ENCODE measurements at regions not wholly inside any gene's neighbourhood (a gene's known extent, or its start where the extent isn't known, plus 50 kb on each side); places are given as distances from the start of the nearest gene placed in this dataset.

DNA sequence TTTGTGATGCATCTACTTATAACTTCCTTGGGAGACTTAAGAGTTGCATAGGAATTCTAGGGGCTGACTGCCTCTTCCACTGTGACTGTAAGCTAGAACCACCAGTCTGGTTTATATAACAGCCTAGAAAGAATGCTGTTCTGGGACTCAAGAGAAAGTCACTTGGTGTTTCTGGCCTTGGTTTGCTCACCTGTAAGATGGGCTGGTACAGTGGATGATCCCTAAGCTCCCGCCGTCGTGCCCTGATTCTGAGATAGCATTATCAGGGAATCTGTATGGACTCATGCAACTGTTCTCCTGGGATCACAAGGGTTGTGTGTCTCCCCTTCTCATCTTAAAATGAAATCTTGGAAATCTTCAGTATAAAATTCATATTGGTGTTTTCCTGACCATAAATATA lies 100.6 kb downstream of the LYZL1 start (continued):
- TF ChIP-seq ZNF214 (tag by site-specific recombination; IDR thresholded peaks at IDR 0.05; ENCODE audit: borderline replicate concordance): no peak
- TF ChIP-seq, protein P1, sequence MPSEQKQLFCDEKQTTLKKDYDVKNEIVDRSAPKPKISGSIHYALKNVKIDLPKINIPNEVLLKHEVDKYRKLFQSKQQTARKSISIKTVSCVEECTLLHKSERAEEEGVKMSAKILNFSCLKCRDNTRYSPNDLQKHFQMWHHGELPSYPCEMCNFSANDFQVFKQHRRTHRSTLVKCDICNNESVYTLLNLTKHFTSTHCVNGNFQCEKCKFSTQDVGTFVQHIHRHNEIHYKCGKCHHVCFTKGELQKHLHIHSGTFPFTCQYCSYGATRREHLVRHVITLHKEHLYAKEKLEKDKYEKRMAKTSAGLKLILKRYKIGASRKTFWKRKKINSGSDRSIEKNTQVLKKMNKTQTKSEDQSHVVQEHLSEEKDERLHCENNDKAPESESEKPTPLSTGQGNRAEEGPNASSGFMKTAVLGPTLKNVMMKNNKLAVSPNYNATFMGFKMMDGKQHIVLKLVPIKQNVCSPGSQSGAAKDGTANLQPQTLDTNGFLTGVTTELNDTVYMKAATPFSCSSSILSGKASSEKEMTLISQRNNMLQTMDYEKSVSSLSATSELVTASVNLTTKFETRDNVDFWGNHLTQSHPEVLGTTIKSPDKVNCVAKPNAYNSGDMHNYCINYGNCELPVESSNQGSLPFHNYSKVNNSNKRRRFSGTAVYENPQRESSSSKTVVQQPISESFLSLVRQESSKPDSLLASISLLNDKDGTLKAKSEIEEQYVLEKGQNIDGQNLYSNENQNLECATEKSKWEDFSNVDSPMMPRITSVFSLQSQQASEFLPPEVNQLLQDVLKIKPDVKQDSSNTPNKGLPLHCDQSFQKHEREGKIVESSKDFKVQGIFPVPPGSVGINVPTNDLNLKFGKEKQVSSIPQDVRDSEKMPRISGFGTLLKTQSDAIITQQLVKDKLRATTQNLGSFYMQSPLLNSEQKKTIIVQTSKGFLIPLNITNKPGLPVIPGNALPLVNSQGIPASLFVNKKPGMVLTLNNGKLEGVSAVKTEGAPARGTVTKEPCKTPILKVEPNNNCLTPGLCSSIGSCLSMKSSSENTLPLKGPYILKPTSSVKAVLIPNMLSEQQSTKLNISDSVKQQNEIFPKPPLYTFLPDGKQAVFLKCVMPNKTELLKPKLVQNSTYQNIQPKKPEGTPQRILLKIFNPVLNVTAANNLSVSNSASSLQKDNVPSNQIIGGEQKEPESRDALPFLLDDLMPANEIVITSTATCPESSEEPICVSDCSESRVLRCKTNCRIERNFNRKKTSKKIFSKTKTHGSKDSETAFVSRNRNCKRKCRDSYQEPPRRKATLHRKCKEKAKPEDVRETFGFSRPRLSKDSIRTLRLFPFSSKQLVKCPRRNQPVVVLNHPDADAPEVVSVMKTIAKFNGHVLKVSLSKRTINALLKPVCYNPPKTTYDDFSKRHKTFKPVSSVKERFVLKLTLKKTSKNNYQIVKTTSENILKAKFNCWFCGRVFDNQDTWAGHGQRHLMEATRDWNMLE (tag by site-specific recombination; conservative IDR thresholded peaks at IDR 0.05; ENCODE audit: low read depth): no peak
- TF ChIP-seq ZNF830 (tag by site-specific recombination; IDR thresholded peaks at IDR 0.05; ENCODE audit: low read depth): no peak

DNA sequence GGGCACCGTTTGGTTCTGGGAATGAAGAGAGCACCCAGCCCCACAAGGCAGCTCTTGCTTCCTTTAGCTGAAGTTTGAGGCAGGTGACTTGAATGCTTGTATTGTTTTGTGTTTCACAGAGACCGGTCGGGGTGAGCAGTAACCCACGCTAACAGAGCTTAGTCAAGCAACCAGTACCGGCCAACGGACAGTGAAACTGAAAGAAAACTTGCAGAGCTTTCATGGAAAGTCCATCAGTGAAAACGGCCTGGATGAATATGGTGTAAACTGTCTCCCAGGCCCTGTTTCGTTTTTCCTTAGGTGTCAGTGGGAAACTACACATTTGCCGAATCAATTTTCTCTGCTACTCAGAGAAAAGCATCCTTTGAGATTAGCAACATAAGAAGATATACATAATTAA lies 101.1 kb downstream of the LYZL1 start:
- H3K27ac ChIP-seq (ENCODE audit: extremely low read depth, low read depth, low read length): no peak overlapping the region
- CTCF ChIA-PET: interaction anchor here (1.0 to 1.4 kb wide), 2 partner anchors 13 to 77 kb away, joined by 3 to 5 read pairs; no protein-coding TSS in a partner anchor

DNA sequence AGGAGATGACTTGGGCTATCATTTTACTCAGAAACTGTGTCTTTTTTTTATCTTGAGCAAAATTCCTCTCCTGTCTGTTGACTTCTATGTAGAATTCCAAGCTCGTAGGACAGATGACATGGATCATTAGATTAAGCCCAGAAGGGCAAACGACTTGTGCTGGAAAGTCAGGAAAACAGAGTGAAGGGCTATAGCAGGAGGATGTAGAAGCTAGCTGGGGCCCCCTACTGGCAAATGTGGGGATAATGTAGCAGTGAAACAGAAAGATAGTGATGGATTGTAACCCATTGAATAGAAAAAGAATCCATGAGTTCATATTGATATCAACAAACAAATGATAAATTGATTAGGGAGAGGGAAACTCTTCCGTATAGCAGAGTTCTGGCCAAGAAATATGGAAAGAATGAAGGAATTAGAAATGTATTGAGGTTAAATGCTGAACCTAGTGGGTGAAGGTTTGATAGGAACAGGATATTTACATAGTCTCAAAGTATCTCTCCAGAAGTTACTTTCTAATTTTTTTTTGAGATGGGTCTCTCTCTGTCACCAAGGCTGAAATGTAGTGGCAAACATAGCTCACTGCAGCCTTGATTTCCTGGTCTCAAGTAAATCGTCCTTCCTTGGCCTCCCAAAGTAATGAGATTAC lies 103.6 kb downstream of the LYZL1 start:
- H3K9me3 ChIP-seq (ENCODE audit: control insufficient read depth, insufficient read depth, low read depth, low read length): no peaks in the 10 kb centered on the region
- TF ChIP-seq ZNF792 (tag by site-specific recombination; IDR thresholded peaks at IDR 0.05) (no peak), ZNF654 (tag by site-specific recombination; IDR thresholded peaks at IDR 0.05; ENCODE audit: low read depth) (peak; percentile 83), ZBTB17 (tag by site-specific recombination; IDR thresholded peaks at IDR 0.05) (0 out of 2 replicates have a peak, but pooled peaks have one; percentile 16)
- no peak overlapping the region for H3K4me3 ChIP-seq (ENCODE audit: low read depth, low read length)
- H3K27ac ChIP-seq (ENCODE audit: extremely low read depth, low read depth, low read length): no peak overlapping the region
- ChIA-PET CTCF (interaction anchor here (0.6 to 2.9 kb wide), 33 partner anchors 11 to 1001 kb away, joined by 3 to 25 read pairs (median 3); no protein-coding TSS in a partner anchor), POLR2A (no interaction called here)
- no peaks in the 10 kb centered on the region for H3K4me1 ChIP-seq (ENCODE audit: control insufficient read depth, insufficient read depth, low read length)
- H3K36me3 ChIP-seq (ENCODE audit: control insufficient read depth in 2 of 2, insufficient read depth in 1 of 2, low read length in 2 of 2): no peaks in the 10 kb centered on the region

More for the DNA sequence above, 101.1 kb downstream of the LYZL1 start:
- no peak overlapping the region for H3K4me3 ChIP-seq (ENCODE audit: low read depth, low read length)
- POLR2A ChIA-PET: no interaction called here
- TF ChIP-seq, protein P2, sequence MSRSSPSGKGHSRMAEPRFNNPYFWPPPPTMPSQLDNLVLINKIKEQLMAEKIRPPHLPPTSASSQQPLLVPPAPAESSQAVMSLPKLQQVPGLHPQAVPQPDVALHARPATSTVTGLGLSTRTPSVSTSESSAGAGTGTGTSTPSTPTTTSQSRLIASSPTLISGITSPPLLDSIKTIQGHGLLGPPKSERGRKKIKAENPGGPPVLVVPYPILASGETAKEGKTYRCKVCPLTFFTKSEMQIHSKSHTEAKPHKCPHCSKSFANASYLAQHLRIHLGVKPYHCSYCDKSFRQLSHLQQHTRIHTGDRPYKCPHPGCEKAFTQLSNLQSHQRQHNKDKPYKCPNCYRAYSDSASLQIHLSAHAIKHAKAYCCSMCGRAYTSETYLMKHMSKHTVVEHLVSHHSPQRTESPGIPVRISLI (tag by site-specific recombination; IDR thresholded peaks at IDR 0.05): no peak
- TF ChIP-seq ZNF175 (tag by site-specific recombination; IDR thresholded peaks at IDR 0.05) (no peak), ZNF23 (tag by site-specific recombination; IDR thresholded peaks at IDR 0.05; ENCODE audit: borderline replicate concordance) (no peak), MYNN (tag by site-specific recombination; IDR thresholded peaks at IDR 0.05; ENCODE audit: borderline replicate concordance) (no peak), KLF10 (tag by site-specific recombination; IDR thresholded peaks at IDR 0.05) (no peak)
- TF ChIP-seq, protein P3, sequence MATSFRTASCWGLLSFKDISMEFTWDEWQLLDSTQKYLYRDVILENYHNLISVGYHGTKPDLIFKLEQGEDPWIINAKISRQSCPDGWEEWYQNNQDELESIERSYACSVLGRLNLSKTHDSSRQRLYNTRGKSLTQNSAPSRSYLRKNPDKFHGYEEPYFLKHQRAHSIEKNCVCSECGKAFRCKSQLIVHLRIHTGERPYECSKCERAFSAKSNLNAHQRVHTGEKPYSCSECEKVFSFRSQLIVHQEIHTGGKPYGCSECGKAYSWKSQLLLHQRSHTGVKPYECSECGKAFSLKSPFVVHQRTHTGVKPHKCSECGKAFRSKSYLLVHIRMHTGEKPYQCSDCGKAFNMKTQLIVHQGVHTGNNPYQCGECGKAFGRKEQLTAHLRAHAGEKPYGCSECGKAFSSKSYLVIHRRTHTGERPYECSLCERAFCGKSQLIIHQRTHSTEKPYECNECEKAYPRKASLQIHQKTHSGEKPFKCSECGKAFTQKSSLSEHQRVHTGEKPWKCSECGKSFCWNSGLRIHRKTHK (tag by site-specific recombination; IDR thresholded peaks at IDR 0.05): no peak
- TF ChIP-seq, protein P4, sequence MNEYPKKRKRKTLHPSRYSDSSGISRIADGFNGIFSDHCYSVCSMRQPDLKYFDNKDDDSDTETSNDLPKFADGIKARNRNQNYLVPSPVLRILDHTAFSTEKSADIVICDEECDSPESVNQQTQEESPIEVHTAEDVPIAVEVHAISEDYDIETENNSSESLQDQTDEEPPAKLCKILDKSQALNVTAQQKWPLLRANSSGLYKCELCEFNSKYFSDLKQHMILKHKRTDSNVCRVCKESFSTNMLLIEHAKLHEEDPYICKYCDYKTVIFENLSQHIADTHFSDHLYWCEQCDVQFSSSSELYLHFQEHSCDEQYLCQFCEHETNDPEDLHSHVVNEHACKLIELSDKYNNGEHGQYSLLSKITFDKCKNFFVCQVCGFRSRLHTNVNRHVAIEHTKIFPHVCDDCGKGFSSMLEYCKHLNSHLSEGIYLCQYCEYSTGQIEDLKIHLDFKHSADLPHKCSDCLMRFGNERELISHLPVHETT (tag by site-specific recombination; IDR thresholded peaks at IDR 0.05): no peak
- H3K9me3 ChIP-seq (ENCODE audit: control insufficient read depth, insufficient read depth, low read depth, low read length): no peaks in the 10 kb centered on the region
- no peaks in the 10 kb centered on the region for H3K36me3 ChIP-seq (ENCODE audit: control insufficient read depth in 2 of 2, insufficient read depth in 1 of 2, low read length in 2 of 2)
- H3K4me1 ChIP-seq (ENCODE audit: control insufficient read depth, insufficient read depth, low read length): no peaks in the 10 kb centered on the region
